Cardiac muscle cell (in vitro differentiated cells and primary cell): ENCODE measurements at regions not wholly inside any gene's neighbourhood (a gene's known extent, or its start where the extent isn't known, plus 50 kb on each side); places are given as distances from the start of the nearest gene placed in this dataset.

ENCODE experiments used
- DNase-seq, 2 donors: peaks; one replicate each; pipeline versions ENCODE4 v3.0.0 to v3.0.0-alpha.2; 2010 to 2017; ENCODE audit warnings: low read depth in 1 of 2, low spot score in 1 of 2
- H3K27ac ChIP-seq: fragments of 200-600 bp; sonication (generic); 2 replicates; pipeline ENCODE4 v1.5.1; 2016
- H3K27me3 ChIP-seq: fragments of 200-600 bp; sonication (generic); 2 replicates; pipeline ENCODE4 v1.6.0; 2016; ENCODE audit warnings: control low read depth
- H3K36me3 ChIP-seq: fragments of 200-600 bp; sonication (generic); 2 replicates; pipeline ENCODE4 v1.5.1; 2016; ENCODE audit warnings: control low read depth
- H3K4me1 ChIP-seq: fragments of 200-600 bp; sonication (generic); 2 replicates; pipeline ENCODE4 v1.8.1; 2017; ENCODE audit warnings: low read depth, mild to moderate bottlenecking, mixed run types
- H3K4me3 ChIP-seq: fragments of 200-600 bp; sonication (generic); 2 replicates; pipeline ENCODE4 v1.5.1; 2016; ENCODE audit warnings: mild to moderate bottlenecking
- H3K9me3 ChIP-seq: fragments of 200-600 bp; sonication (generic); 2 replicates; pipeline ENCODE4 v1.5.1; 2017; ENCODE audit warnings: low read depth, mild to moderate bottlenecking, control low read depth
- CTCF ChIP-seq: IDR thresholded peaks from 2 replicates; pipeline ENCODE4 v1.5.1; 2012; ENCODE audit warnings: low read depth, mild to moderate bottlenecking, low read length

GRCh38 chr18:24983566-24984139, 368.3 kb downstream of the ZNF521 start:
- H3K27ac ChIP-seq, result no peak overlapping the region
- no peak for TF ChIP-seq CTCF
- H3K4me3 ChIP-seq, result no peak overlapping the region
- H3K27me3 ChIP-seq, result no peaks in the 10 kb centered on the region
- DNase-seq, result no peak
- H3K36me3 ChIP-seq, result no peaks in the 10 kb centered on the region
- H3K4me1 ChIP-seq, result peaks cover 24% of the 10 kb centered on the region
- no peaks in the 10 kb centered on the region for H3K9me3 ChIP-seq

GRCh38 chr18:24985586-24985985, 366.4 kb downstream of the ZNF521 start:
- Histone ChIP-seq H3K4me1 (peaks cover 24% of the 10 kb centered on the region), H3K27ac (no peak overlapping the region)

GRCh38 chr18:24986666-24987302, 365.2 kb downstream of the ZNF521 start:
- H3K9me3 ChIP-seq, result no peaks in the 10 kb centered on the region
- no peak overlapping the region for H3K27ac ChIP-seq
- H3K36me3 ChIP-seq, result no peaks in the 10 kb centered on the region
- H3K27me3 ChIP-seq, result no peaks in the 10 kb centered on the region
- peak in 1 of 2 donors; percentile 34 for DNase-seq
- no peak for TF ChIP-seq CTCF
- peaks cover 22% of the 10 kb centered on the region for H3K4me1 ChIP-seq
- H3K4me3 ChIP-seq, result no peak overlapping the region

More at GRCh38 chr18:24985586-24985985, 366.4 kb downstream of the ZNF521 start:
- Histone ChIP-seq H3K4me3 (no peak overlapping the region), H3K36me3 (no peaks in the 10 kb centered on the region), H3K9me3 (no peaks in the 10 kb centered on the region), H3K27me3 (no peaks in the 10 kb centered on the region)
- no peak for TF ChIP-seq CTCF
- no peak for DNase-seq

GRCh38 chr18:24987303-24988252, 364.4 kb downstream of the ZNF521 start:
- DNase-seq, result no peak
- Histone ChIP-seq H3K4me3 (no peak overlapping the region), H3K36me3 (no peaks in the 10 kb centered on the region), H3K4me1 (peaks cover 18% of the 10 kb centered on the region), H3K27me3 (no peaks in the 10 kb centered on the region), H3K27ac (no peak overlapping the region), H3K9me3 (no peaks in the 10 kb centered on the region)
- no peak for TF ChIP-seq CTCF

- no peak for TF ChIP-seq CTCF
- Histone ChIP-seq H3K27ac (no peak overlapping the region), H3K4me1 (peaks cover 18% of the 10 kb centered on the region), H3K4me3 (no peak overlapping the region), H3K36me3 (no peaks in the 10 kb centered on the region), H3K27me3 (no peaks in the 10 kb centered on the region), H3K9me3 (no peaks in the 10 kb centered on the region)
- DNase-seq, result no peak
Measured at GRCh38 chr18:24988253-24988840, 363.6 kb downstream of the ZNF521 start.
